GM12864 (cell line): ENCODE measurements at regions not wholly inside any gene's neighbourhood (a gene's known extent, or its start where the extent isn't known, plus 50 kb on each side); places are given as distances from the start of the nearest gene placed in this dataset.

Experiments
- DNase-seq: peaks from one replicate; pipeline ENCODE4 v3.0.0-alpha.2; 2011; ENCODE audit warnings: low read depth
- H3K4me3 ChIP-seq: 2 replicates; pipeline ENCODE4 v1.5.1; 2011; ENCODE audit warnings: mild to moderate bottlenecking, low read depth, low read length, control low read depth
- CTCF ChIP-seq: IDR thresholded peaks from 2 replicates; pipeline ENCODE4 v1.5.1; 2011; ENCODE audit warnings: low read depth, mild to moderate bottlenecking, moderate library complexity, low read length, control low read depth, inconsistent platforms; ENCODE audit errors: missing control alignments

- TF ChIP-seq CTCF: no peak
- no peak overlapping the region for H3K4me3 ChIP-seq
These were observed 168.5 kb upstream of the GAS1 start for GRCh38 chr9:87115785-87116184.

GRCh38 chr9:87116492-87116891 is 169.2 kb upstream of the GAS1 start:
- H3K4me3 ChIP-seq: no peak overlapping the region
- no peak for DNase-seq
- no peak for TF ChIP-seq CTCF

More at GRCh38 chr9:87115785-87116184, 168.5 kb upstream of the GAS1 start:
- DNase-seq: no peak

- DNase-seq: no peak
- no peak for TF ChIP-seq CTCF
- H3K4me3 ChIP-seq: no peak overlapping the region
These were observed 171.3 kb upstream of the GAS1 start for GRCh38 chr9:87118594-87118993.

- no peak overlapping the region for H3K4me3 ChIP-seq
- DNase-seq: no peak
- TF ChIP-seq CTCF: no peak
These were observed 172.1 kb upstream of the GAS1 start for GRCh38 chr9:87119328-87119881.

- no peak overlapping the region for H3K4me3 ChIP-seq
- no peak for DNase-seq
- TF ChIP-seq CTCF: no peak
These were observed 173.3 kb upstream of the GAS1 start for GRCh38 chr9:87120610-87121009.

- no peak for DNase-seq
- H3K4me3 ChIP-seq: no peak overlapping the region
- no peak for TF ChIP-seq CTCF
These were observed 175.8 kb upstream of the GAS1 start for GRCh38 chr9:87122947-87123685.

- TF ChIP-seq CTCF: no peak
- no peak for DNase-seq
- H3K4me3 ChIP-seq: no peak overlapping the region
These were observed 176.5 kb upstream of the GAS1 start for GRCh38 chr9:87123830-87124229.
